ENCODE measurements at regions not wholly inside any gene's neighbourhood (a gene's known extent, or its start where the extent isn't known, plus 50 kb on each side); places are given as distances from the start of the nearest gene placed in this dataset.

- no peak for TF ChIP-seq MAFK (IDR thresholded peaks at IDR 0.05; ENCODE audit: low read depth, low read length)
- TF ChIP-seq CTCF (conservative IDR thresholded peaks at IDR 0.05; ENCODE audit: low read depth, low read length): no peak
- no peak for TF ChIP-seq SMC3 (IDR thresholded peaks at IDR 0.05; ENCODE audit: low read depth, low read length)
- TF ChIP-seq RAD21 (IDR thresholded peaks at IDR 0.05; ENCODE audit: low read length): no peak
- TF ChIP-seq CEBPB (IDR thresholded peaks at IDR 0.05; ENCODE audit: low read depth, low read length): no peak
- TF ChIP-seq POLR2A (IDR thresholded peaks at IDR 0.05; ENCODE audit: low read depth, low read length): no peak
- no peak for TF ChIP-seq CHD1 (IDR thresholded peaks at IDR 0.05; ENCODE audit: low read depth, low read length)
- TF ChIP-seq USF2 (IDR thresholded peaks at IDR 0.05; ENCODE audit: low read depth, low read length): no peak
Observed at GRCh38 chr1:165040641-165041040, 315.9 kb downstream of the LMX1A start.

Data from IMR-90 (cell line).